SKM-1 treated with dmso at 0.1 percent for 144 hours (cell line): ENCODE measurements at regions not wholly inside any gene's neighbourhood (a gene's known extent, or its start where the extent isn't known, plus 50 kb on each side); places are given as distances from the start of the nearest gene placed in this dataset.
"Not testable (repeated sequence)": the region's sequence is repeated elsewhere in the genome, so short reads cannot be mapped to it uniquely, and the experiment has no call there.

Experiments used
- DNase-seq: peaks from one replicate; lab custom pipeline; 2025; ENCODE audit not compliant: unreplicated experiment; lab: John Stamatoyannopoulos, UW

- no peak for DNase-seq
These were observed 227.3 kb upstream of the RSPO3 start for GRCh38 chr6:126891158-126891557.

DNA sequence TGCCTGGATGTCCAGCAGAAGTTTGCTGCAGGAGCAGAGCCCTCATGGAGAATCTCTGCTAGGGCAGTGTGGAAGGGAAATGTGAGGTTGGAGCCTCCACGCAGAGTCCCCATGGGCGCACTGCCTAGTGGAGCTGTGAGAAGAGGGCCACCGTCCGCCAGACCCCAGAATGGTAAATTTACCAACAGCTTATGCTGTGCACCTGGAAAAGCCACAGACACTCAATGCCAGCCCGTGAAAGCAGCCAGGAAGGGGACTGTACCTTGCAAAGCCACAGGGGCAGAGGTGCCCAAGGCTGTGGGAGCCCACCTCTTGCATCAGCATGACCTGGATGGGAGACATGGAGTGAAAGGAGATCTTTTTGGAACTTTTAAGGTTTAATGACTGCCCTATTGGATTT, 225.6 kb upstream of the RSPO3 start:
- DNase-seq, result not testable (repeated sequence)

DNA sequence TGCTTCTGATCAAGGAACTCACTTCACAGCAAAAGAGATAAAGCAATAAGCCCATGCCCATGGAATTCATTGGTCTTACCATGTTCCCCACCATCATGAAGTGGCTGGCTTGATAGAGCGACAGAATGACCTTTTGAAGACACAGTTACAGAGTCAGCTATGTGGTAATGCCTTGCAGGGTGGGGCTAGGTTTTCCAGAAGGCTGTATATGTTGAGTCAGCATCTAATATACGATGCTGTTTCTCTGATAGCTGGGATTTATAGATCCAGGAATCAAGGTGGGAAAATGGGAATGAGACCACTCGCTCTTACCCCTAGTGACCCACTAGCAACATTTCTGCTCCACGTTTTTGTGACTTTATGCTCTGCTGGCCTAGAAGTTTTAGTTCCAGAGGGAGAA, 220.7 kb upstream of the RSPO3 start:
- no peak for DNase-seq

DNA sequence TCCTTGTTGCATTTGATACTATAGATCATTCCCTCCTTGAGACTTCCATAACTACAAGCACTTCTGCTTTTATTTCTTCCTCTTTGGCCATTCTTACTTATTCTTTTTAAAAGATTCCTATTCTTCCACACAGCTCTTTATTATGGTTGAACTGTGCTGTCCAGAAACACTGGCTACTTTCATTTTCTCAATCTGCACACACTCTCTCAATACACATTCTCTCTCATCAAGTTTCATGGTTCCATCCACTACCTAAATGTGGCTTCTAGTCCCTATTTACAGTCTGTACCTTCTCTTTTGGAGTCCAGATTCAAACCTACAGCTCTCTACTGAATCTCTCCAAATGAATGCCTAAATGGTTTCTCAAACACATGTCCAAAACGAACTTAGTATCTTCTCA, 214.3 kb upstream of the RSPO3 start:
- no peak for DNase-seq

- no peak for DNase-seq
These were observed 212.6 kb upstream of the RSPO3 start for GRCh38 chr6:126905917-126906316.

GRCh38 chr6:126907312-126907711, 211.2 kb upstream of the RSPO3 start:
- no peak for DNase-seq

DNA sequence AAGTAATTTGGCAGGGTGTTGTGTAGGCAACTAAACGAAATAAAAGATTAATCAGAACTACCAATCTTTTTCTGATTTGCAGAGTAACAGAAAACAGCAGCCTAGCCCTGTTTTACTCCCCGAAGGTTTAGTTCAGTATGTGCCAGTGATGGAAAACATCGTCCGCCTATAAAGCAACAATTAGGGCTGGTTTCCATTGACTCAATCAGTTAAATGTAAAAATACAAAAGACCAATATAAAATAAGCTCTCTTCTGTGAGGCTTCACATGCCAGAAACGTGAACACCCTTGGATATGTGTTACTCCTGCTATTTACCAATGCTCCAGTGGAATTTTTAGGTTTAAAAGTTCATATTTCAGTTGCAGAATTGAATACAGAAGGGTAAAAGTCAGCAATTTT, 210.5 kb upstream of the RSPO3 start:
- no peak for DNase-seq

DNA sequence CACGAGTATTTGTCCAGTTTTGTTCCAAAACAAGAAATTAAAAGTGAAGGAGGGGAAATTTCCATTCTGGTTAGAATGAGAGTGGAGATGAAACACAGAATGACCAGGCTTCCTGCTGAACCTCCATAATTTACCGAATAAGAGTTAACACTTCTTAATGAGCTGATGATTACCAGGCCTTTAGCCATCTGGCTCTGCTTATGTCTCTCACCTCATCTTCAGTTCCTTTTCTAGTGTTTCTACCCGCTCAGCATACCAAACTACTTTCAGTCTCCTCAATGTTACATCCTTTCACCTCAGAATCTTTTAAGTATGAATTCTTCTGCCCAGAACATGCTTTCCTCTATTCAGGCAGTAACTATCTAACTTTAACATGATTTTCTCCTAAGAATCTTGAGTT, 209.0 kb upstream of the RSPO3 start:
- DNase-seq, result no peak

- DNase-seq, result no peak
These were observed 204.8 kb upstream of the RSPO3 start for GRCh38 chr6:126913651-126914050.

- DNase-seq, result no peak
These were observed 204.3 kb upstream of the RSPO3 start for GRCh38 chr6:126914172-126914571.

- no peak for DNase-seq
These were observed 203.7 kb upstream of the RSPO3 start for GRCh38 chr6:126914801-126915200.

GRCh38 chr6:126919947-126920346, 198.5 kb upstream of the RSPO3 start:
- DNase-seq, result no peak

DNA sequence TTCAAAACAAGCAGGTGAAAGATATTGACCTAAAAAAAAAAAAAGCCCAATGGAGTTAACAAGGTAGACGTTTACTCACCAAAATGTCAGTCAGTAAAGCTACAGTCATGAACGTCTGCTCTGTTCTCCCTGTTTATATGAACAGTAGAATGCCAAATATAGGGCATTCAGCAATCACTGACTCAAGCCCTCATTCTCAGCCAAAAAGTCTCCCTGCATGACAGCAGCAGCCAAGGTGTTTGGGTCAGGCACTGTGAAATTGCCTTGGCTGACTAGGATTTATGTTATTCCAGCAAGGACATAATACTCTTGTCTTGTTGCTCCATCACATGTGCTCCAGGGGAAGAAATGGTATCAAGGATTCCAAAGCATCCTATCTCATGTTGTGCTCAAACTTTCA, 194.7 kb upstream of the RSPO3 start:
- DNase-seq, result no peak

DNA sequence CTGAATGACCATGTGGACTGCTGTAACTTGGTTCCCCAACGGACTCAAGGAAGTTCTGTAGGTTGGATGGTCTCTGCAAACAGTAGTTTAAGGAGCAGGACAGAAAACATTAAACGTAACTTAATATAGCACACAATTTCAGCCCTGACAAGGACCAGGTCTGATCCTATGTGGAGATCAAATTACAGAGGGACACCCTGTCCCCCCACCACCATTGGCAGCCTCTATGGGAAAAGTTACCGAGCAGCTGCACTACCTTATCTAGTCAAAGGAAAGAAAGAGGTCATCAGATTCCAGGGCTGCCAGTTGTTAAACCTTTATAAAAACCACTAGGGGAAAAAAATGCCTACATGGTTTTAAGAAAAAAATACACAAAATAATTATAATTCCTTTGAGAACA, 191.5 kb upstream of the RSPO3 start:
- no peak for DNase-seq

DNA sequence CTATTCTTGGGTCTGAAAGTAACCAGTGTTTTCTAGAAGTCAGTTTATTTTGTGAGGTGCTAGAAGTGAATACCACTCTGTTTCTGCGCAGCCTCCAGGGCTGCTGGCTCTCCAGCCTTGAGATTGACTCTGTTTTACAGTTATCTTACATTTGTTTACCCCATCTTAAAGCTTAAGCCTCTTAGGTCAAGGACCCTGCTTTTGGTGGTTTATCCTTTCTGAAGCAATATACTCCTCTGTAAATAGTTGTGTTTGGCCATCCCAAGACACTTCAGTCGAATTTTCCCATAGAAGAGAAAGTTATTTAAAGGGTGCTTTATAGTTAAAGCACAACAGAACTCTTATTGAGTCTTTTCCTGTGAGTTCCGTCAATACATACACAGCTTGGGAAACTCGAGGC, 190.6 kb upstream of the RSPO3 start:
- no peak for DNase-seq

- DNase-seq, result no peak
These were observed 181.0 kb upstream of the RSPO3 start for GRCh38 chr6:126937426-126937825.

DNA sequence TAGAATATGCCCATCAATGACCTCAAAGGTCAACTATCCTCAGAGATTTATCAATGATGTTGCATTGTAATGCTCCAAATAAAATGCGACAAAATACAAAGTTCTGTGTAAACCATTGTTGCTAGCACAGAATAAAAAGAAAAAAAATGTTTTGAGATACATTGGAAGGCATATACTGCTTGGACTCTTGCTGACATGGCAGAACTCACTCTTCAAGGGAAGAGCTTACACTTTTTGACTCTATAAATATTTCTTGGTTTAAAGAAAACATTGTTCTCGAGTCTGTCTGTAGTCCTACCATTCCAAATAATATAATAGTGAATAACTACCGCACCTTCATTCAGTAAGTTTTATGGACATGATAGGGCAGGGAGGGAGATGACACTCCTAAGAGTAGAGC, 178.7 kb upstream of the RSPO3 start:
- no peak for DNase-seq

DNA sequence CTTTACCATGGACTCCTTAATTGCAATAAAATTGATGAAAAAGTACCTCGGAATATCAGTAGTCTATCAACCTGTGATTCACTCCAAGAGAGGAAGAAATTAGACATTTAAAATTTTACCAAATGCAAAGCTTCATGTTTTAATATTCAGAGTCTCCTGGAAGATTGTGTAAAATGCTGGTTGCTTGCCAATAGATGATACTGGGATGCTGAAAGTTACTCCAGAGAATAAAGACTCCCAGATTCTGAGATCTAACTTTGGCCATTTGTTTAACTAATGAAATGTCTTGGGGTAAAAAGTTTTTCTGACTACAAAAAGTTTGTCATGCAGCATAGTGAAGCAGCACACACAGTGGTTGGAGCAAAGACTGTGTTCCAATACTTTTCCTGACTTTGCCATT, 176.7 kb upstream of the RSPO3 start:
- DNase-seq, result no peak

GRCh38 chr6:126944512-126944911, 174.0 kb upstream of the RSPO3 start:
- DNase-seq, result peak; percentile 32

- no peak for DNase-seq
These were observed 173.3 kb upstream of the RSPO3 start for GRCh38 chr6:126945150-126945685.

DNA sequence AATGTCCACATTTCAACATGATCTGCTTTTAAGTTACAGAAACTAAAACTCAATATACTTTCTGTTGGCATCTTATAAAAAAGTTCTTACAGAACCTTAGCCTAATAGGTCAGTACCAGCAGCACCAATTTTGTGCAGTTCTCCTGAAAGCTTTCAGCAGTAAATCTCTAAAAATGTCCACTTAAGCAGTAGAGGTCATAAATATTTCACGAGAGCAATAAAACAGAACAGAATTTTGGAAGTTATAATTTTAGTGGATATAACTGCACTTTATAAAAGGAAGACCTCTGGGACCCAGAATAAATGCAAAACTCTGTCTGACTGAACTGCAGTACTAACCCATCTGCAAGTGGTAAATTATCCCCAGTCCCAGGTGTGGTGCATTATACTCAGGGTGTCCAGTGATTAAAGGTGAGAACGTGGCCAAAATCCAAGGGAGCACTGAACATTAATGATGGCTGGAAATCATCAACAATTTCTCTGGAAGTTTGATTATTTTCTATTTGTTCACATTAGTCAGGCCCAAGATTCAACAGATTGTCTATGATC, 172.6 kb upstream of the RSPO3 start:
- no peak for DNase-seq

DNA sequence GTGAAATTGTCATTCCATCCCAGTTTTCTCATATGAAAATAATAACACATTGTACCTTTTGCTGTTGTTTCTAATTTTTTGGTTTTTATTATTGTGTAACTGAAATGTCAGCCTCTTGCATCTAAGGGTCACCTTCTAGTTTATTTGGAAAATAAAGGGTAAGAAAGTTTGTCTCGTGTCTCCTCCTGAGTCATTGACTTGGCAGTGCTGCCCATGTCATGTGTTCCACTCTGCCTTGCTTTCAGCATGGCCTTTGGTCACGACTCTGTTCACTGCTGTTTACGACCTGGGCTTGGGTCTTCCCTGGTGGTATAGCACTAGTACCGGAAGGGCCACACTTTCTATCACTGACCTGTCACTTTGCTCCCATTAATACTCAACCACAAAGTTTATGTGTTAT, 171.4 kb upstream of the RSPO3 start:
- DNase-seq, result no peak

DNA sequence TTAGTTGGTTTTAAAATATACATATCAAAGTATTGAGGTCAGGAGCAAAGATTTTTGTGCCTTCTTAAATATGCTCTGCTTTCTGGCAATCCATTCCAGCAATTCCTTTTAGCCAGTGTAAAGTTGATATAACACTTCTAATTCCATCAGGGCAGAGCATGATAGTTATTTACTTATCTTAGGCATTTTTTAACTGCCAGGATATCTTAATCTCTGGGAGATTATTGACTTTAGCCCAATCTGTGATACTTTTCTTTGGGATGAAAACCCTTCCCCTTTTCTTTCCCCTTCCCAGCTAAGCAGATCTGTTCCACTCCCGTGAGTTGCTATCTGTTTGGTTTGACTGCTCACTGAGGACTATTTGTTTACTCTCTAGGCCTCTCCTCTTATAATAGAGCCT, 168.7 kb upstream of the RSPO3 start:
- DNase-seq, result no peak

DNA sequence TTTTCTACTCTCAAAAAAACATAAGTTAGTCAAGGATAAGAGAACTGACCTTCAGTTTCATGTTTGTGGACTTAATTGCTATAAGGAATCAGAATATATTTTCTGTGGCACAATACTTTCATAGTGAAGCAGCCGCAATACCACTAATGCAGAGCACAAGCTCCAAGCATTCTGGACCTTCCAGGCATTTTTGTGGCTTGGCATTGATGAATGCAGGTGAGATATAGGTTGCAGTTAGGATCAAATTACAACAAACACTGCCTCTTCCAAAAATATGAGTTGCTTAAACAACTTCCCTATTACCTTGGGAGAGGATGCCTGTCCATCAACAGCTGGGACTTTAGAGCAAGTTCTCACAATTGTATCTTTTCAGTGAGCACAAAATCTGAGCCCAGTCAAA, 162.8 kb upstream of the RSPO3 start:
- no peak for DNase-seq
